Epithelial cell of proximal tubule (primary cell): ENCODE measurements at regions not wholly inside any gene's neighbourhood (a gene's known extent, or its start where the extent isn't known, plus 50 kb on each side); places are given as distances from the start of the nearest gene placed in this dataset.
"Not testable (repeated sequence)": the region's sequence is repeated elsewhere in the genome, so short reads cannot be mapped to it uniquely, and the experiment has no call there.

Source experiments
- DNase-seq: peaks from one replicate; pipeline ENCODE4 v3.0.0-alpha.2; 2011; ENCODE audit warnings: low read depth
- H3K4me3 ChIP-seq: 2 replicates; pipeline ENCODE4 v1.5.1; 2011; ENCODE audit warnings: low read depth, mild to moderate bottlenecking, low read length
- CTCF ChIP-seq: conservative IDR thresholded peaks from 2 replicates; pipeline ENCODE4 v1.5.1; 2012; ENCODE audit warnings: low read depth, mild to moderate bottlenecking, low read length

- TF ChIP-seq CTCF, result peak; percentile 66
- peak; percentile 16 for DNase-seq
- no peak overlapping the region for H3K4me3 ChIP-seq
Measured at GRCh38 chr1:187051618-187052232, 223.0 kb downstream of the PLA2G4A start.

- no peak overlapping the region for H3K4me3 ChIP-seq
- TF ChIP-seq CTCF, result no peak
- DNase-seq, result no peak
Measured at GRCh38 chr1:187053876-187054275, 225.1 kb downstream of the PLA2G4A start.

GRCh38 chr1:187054862-187055757 lies 226.4 kb downstream of the PLA2G4A start:
- no peak for DNase-seq
- TF ChIP-seq CTCF, result no peak
- no peak overlapping the region for H3K4me3 ChIP-seq

- DNase-seq, result no peak
- no peak overlapping the region for H3K4me3 ChIP-seq
- no peak for TF ChIP-seq CTCF
Measured at GRCh38 chr1:187063271-187063670, 234.5 kb downstream of the PLA2G4A start.

- H3K4me3 ChIP-seq, result no peak overlapping the region
- no peak for TF ChIP-seq CTCF
- DNase-seq, result no peak
Measured at GRCh38 chr1:187067160-187067559, 238.4 kb downstream of the PLA2G4A start.

- no peak for DNase-seq
Measured at GRCh38 chr1:187070076-187070475, 241.3 kb downstream of the PLA2G4A start.

GRCh38 chr1:187072262-187073034 lies 243.7 kb downstream of the PLA2G4A start:
- not testable (repeated sequence) for DNase-seq
- peak overlapping the region; percentile 66 for H3K4me3 ChIP-seq

More at GRCh38 chr1:187070076-187070475, 241.3 kb downstream of the PLA2G4A start:
- no peak overlapping the region for H3K4me3 ChIP-seq
- no peak for TF ChIP-seq CTCF

- H3K4me3 ChIP-seq, result peak overlapping the region; percentile 66
- DNase-seq, result not testable (repeated sequence)
Measured at GRCh38 chr1:187073035-187073560, 244.3 kb downstream of the PLA2G4A start.

GRCh38 chr1:187073634-187074245 lies 245.0 kb downstream of the PLA2G4A start:
- DNase-seq, H3K4me3 ChIP-seq: not testable (repeated sequence)
